HG02623 (cell line): ENCODE measurements at regions not wholly inside any gene's neighbourhood (a gene's known extent, or its start where the extent isn't known, plus 50 kb on each side); places are given as distances from the start of the nearest gene placed in this dataset.
"Not testable (repeated sequence)": the region's sequence is repeated elsewhere in the genome, so short reads cannot be mapped to it uniquely, and the experiment has no call there.

ENCODE experiments used
- ATAC-seq: cut with Tn5 transposase; IDR thresholded peaks from one replicate; pipeline ENCODE4 v1.9.1; 2021; ENCODE audit warnings: moderate library complexity; ENCODE audit not compliant: unreplicated experiment

GRCh38 chr14:34139160-34140121, 188.6 kb upstream of the EGLN3 start:
- not testable (repeated sequence) for ATAC-seq

- ATAC-seq = no peak
Observed at GRCh38 chr14:34138175-34138574, 187.3 kb upstream of the EGLN3 start.

GRCh38 chr14:34137001-34137745, 186.3 kb upstream of the EGLN3 start:
- no peak for ATAC-seq

- ATAC-seq = no peak
Observed at GRCh38 chr14:34135492-34135891, 184.6 kb upstream of the EGLN3 start.

- no peak for ATAC-seq
Observed at GRCh38 chr14:34134484-34134883, 183.6 kb upstream of the EGLN3 start.

- ATAC-seq = no peak
Observed at GRCh38 chr14:34129927-34130552, 179.2 kb upstream of the EGLN3 start.

GRCh38 chr14:34128665-34129064, 177.8 kb upstream of the EGLN3 start:
- no peak for ATAC-seq

GRCh38 chr14:34126586-34126985, 175.7 kb upstream of the EGLN3 start:
- ATAC-seq = no peak

GRCh38 chr14:34124585-34124984, 173.7 kb upstream of the EGLN3 start:
- no peak for ATAC-seq

- no peak for ATAC-seq
Observed at GRCh38 chr14:34122650-34123049, 171.8 kb upstream of the EGLN3 start.

- ATAC-seq = no peak
Observed at GRCh38 chr14:34122081-34122480, 171.2 kb upstream of the EGLN3 start.

GRCh38 chr14:34120185-34120977, 169.5 kb upstream of the EGLN3 start:
- ATAC-seq = no peak

- no peak for ATAC-seq
Observed at GRCh38 chr14:34119107-34119858, 168.4 kb upstream of the EGLN3 start.

- ATAC-seq = no peak
Observed at GRCh38 chr14:34113991-34114390, 163.1 kb upstream of the EGLN3 start.

GRCh38 chr14:34113005-34113511, 162.2 kb upstream of the EGLN3 start:
- ATAC-seq = no peak

GRCh38 chr14:34111953-34112352, 161.1 kb upstream of the EGLN3 start:
- ATAC-seq = no peak

- ATAC-seq = no peak
Observed at GRCh38 chr14:34111505-34111904, 160.6 kb upstream of the EGLN3 start.

GRCh38 chr14:34110531-34110930, 159.7 kb upstream of the EGLN3 start:
- no peak for ATAC-seq

- ATAC-seq = no peak
Observed at GRCh38 chr14:34107441-34107840, 156.6 kb upstream of the EGLN3 start.

- ATAC-seq = no peak
Observed at GRCh38 chr14:34106310-34106709, 155.4 kb upstream of the EGLN3 start.
